ENCODE measurements at regions not wholly inside any gene's neighbourhood (a gene's known extent, or its start where the extent isn't known, plus 50 kb on each side); places are given as distances from the start of the nearest gene placed in this dataset.

GRCh38 chr17:77865716-77866115, 92.8 kb upstream of the TNRC6C start:
- Histone ChIP-seq H3K9me3 (ENCODE audit: low read length) (no peaks in the 10 kb centered on the region), H3K27me3 (ENCODE audit: insufficient read depth, low read length) (peaks cover 9% of the 10 kb centered on the region), H3K4me1 (ENCODE audit: insufficient read depth, low read length) (no peaks in the 10 kb centered on the region), H2AFZ (ENCODE audit: low read depth, low read length) (no peak overlapping the region), H3K4me3 (ENCODE audit: low read length) (no peak overlapping the region), H3K36me3 (ENCODE audit: insufficient read depth, low read length) (no peaks in the 10 kb centered on the region)

GRCh38 chr17:77867308-77867781, 91.2 kb upstream of the TNRC6C start:
- Histone ChIP-seq H3K4me1 (ENCODE audit: insufficient read depth, low read length) (no peaks in the 10 kb centered on the region), H3K4me3 (ENCODE audit: low read length) (no peak overlapping the region), H2AFZ (ENCODE audit: low read depth, low read length) (no peak overlapping the region), H3K36me3 (ENCODE audit: insufficient read depth, low read length) (no peaks in the 10 kb centered on the region), H3K9me3 (ENCODE audit: low read length) (no peaks in the 10 kb centered on the region), H3K27me3 (ENCODE audit: insufficient read depth, low read length) (peaks cover 9% of the 10 kb centered on the region)

GRCh38 chr17:77867976-77868713, 90.4 kb upstream of the TNRC6C start:
- Histone ChIP-seq H3K4me3 (ENCODE audit: low read length) (no peak overlapping the region), H3K9me3 (ENCODE audit: low read length) (no peaks in the 10 kb centered on the region), H3K27me3 (ENCODE audit: insufficient read depth, low read length) (peaks cover 9% of the 10 kb centered on the region), H3K4me1 (ENCODE audit: insufficient read depth, low read length) (no peaks in the 10 kb centered on the region), H3K36me3 (ENCODE audit: insufficient read depth, low read length) (no peaks in the 10 kb centered on the region), H2AFZ (ENCODE audit: low read depth, low read length) (no peak overlapping the region)

GRCh38 chr17:77869041-77869599, 89.4 kb upstream of the TNRC6C start:
- H3K27me3 ChIP-seq (ENCODE audit: insufficient read depth, low read length): peaks cover 7% of the 10 kb centered on the region
- H3K4me1 ChIP-seq (ENCODE audit: insufficient read depth, low read length): no peaks in the 10 kb centered on the region
- no peaks in the 10 kb centered on the region for H3K36me3 ChIP-seq (ENCODE audit: insufficient read depth, low read length)
- H3K4me3 ChIP-seq (ENCODE audit: low read length): no peak overlapping the region
- H2AFZ ChIP-seq (ENCODE audit: low read depth, low read length): no peak overlapping the region
- H3K9me3 ChIP-seq (ENCODE audit: low read length): no peaks in the 10 kb centered on the region

DNA sequence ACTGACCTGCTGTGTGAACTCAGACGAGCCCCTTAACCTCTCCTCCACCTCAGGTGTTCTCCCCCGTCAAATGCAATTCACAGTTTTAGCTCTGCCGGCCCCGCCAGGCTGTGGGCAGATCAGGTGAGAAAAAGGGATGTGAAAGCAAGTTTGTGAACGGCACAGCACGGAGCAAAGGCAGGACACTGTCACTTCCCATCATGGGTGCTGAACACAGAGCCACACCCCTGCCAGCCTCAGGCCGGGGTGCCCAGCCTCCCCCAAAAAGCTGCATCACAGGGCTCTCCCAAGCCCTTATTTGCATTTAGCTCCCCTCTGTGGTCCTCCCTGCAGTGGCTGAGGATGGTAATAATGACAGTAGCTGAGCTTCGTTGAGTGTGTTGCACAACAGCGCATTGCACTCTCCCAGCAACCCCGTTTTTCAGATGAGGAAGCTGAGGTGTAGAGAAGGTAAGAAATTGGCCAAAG, 88.8 kb upstream of the TNRC6C start:
- no peak overlapping the region for H3K4me3 ChIP-seq (ENCODE audit: low read length)
- no peaks in the 10 kb centered on the region for H3K9me3 ChIP-seq (ENCODE audit: low read length)
- H3K36me3 ChIP-seq (ENCODE audit: insufficient read depth, low read length): no peaks in the 10 kb centered on the region
- no peaks in the 10 kb centered on the region for H3K4me1 ChIP-seq (ENCODE audit: insufficient read depth, low read length)
- no peak overlapping the region for H2AFZ ChIP-seq (ENCODE audit: low read depth, low read length)
- H3K27me3 ChIP-seq (ENCODE audit: insufficient read depth, low read length): peaks cover 4% of the 10 kb centered on the region

DNA sequence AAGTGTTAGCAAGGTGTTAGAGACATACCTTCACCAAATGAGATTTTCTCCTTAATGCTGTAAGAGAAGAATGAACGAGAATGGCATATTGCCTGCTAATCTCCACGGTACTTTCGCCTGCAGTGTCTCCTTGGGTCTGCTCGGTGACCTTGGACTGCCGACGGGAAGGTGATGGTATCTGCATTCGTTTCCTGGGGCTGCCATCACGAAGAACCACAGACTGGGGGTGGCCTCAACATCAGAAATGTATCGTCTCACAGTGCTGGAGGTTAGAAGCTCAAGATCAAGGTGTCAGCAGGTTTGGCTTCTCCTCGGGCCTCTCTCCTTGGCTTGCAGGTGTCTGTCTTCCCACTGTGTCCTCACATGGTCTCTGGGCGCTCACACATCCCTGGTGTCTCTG, 86.3 kb upstream of the TNRC6C start:
- no peaks in the 10 kb centered on the region for H3K9me3 ChIP-seq (ENCODE audit: low read length)
- H3K27me3 ChIP-seq (ENCODE audit: insufficient read depth, low read length): peaks cover 8% of the 10 kb centered on the region
- H2AFZ ChIP-seq (ENCODE audit: low read depth, low read length): no peak overlapping the region
- no peaks in the 10 kb centered on the region for H3K4me1 ChIP-seq (ENCODE audit: insufficient read depth, low read length)
- H3K36me3 ChIP-seq (ENCODE audit: insufficient read depth, low read length): no peaks in the 10 kb centered on the region
- H3K4me3 ChIP-seq (ENCODE audit: low read length): no peak overlapping the region

DNA sequence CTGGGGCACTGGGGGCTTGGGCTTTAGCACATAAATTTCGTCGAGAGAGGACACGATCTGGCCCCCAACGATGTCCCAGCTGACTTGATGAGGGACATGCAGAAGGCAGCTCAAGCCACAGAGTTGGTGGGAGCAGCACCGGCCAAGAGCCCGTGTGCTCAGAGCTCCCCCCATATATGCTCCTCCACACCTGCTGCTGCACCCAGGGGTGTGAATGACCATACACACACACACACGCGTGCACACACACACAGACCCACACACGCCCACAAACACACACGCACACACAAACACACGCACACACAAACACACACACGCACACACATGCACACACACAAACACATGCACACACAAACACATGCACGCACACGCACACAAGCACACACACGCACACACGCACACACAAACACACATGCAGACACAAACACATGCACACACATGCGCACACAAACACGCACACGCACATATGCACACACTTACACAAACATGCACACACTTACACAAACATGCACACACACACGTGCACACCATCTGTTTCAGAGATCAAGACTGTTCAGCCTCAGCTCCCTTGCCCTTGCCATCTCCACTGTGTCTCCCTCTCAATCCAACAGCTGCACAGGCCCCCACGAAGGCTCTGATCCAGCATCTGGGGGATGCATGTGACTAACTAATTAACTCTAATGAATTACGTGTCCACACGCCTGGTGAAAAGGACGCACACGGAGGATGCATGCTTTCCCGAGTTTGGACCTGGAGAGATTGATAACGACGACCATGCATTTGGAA, 85.6 kb upstream of the TNRC6C start:
- Histone ChIP-seq H3K36me3 (ENCODE audit: insufficient read depth, low read length) (no peaks in the 10 kb centered on the region), H2AFZ (ENCODE audit: low read depth, low read length) (no peak overlapping the region), H3K4me3 (ENCODE audit: low read length) (no peak overlapping the region), H3K9me3 (ENCODE audit: low read length) (no peaks in the 10 kb centered on the region), H3K27me3 (ENCODE audit: insufficient read depth, low read length) (peaks cover 8% of the 10 kb centered on the region), H3K4me1 (ENCODE audit: insufficient read depth, low read length) (no peaks in the 10 kb centered on the region)

- Histone ChIP-seq H3K9me3 (ENCODE audit: low read length) (no peaks in the 10 kb centered on the region), H3K27me3 (ENCODE audit: insufficient read depth, low read length) (peaks cover 8% of the 10 kb centered on the region), H3K4me3 (ENCODE audit: low read length) (no peak overlapping the region), H3K36me3 (ENCODE audit: insufficient read depth, low read length) (no peaks in the 10 kb centered on the region), H2AFZ (ENCODE audit: low read depth, low read length) (no peak overlapping the region), H3K4me1 (ENCODE audit: insufficient read depth, low read length) (no peaks in the 10 kb centered on the region)
Measured at GRCh38 chr17:77873500-77874302, 84.8 kb upstream of the TNRC6C start.

GRCh38 chr17:77874303-77875050, 84.0 kb upstream of the TNRC6C start:
- Histone ChIP-seq H3K9me3 (ENCODE audit: low read length) (no peaks in the 10 kb centered on the region), H3K27me3 (ENCODE audit: insufficient read depth, low read length) (peaks cover 8% of the 10 kb centered on the region), H3K4me3 (ENCODE audit: low read length) (no peak overlapping the region), H3K4me1 (ENCODE audit: insufficient read depth, low read length) (no peaks in the 10 kb centered on the region), H2AFZ (ENCODE audit: low read depth, low read length) (no peak overlapping the region), H3K36me3 (ENCODE audit: insufficient read depth, low read length) (no peaks in the 10 kb centered on the region)

DNA sequence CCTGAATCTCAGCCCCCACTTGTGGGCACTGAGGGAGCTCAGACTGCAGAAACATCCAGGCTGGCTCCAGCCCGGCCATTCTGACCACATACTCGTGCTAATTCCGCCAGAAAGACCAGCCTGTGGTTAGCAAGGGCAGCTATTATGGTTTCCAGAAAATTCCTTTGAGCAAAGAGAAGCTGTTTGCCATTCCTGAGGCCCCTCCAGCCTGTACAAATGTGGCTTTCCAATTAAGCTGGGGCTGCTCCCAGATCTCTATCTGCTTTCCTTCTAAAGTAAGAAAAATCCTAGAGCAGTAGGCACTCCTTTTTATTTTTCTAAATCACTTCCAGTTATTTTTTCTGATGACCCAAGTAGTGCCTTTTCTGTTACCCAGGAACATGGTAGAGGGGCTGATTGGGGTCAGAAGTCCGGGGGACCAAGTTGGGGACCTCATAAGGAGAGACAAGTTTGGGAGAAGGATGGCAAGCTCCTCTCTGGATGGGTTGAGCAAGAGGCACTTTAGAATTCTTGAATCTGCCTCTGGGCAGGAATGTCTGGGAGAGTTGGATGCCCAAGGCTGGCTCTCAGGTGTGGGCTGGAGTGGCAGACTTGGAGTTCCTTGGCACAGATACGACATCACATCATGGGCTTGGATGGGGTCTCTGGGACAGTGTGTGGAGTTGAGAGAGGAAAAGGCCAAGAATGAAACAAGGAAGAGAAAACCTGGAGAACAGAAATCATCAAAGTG, 83.3 kb upstream of the TNRC6C start:
- Histone ChIP-seq H3K9me3 (ENCODE audit: low read length) (no peaks in the 10 kb centered on the region), H2AFZ (ENCODE audit: low read depth, low read length) (no peak overlapping the region), H3K4me1 (ENCODE audit: insufficient read depth, low read length) (no peaks in the 10 kb centered on the region), H3K4me3 (ENCODE audit: low read length) (no peak overlapping the region), H3K36me3 (ENCODE audit: insufficient read depth, low read length) (no peaks in the 10 kb centered on the region), H3K27me3 (ENCODE audit: insufficient read depth, low read length) (peaks cover 5% of the 10 kb centered on the region)

- H2AFZ ChIP-seq (ENCODE audit: low read depth, low read length): no peak overlapping the region
Measured at GRCh38 chr17:77875881-77876509, 82.5 kb upstream of the TNRC6C start.

More at GRCh38 chr17:77875881-77876509, 82.5 kb upstream of the TNRC6C start:
- no peak overlapping the region for H3K4me3 ChIP-seq (ENCODE audit: low read length)
- H3K9me3 ChIP-seq (ENCODE audit: low read length): no peaks in the 10 kb centered on the region
- H3K27me3 ChIP-seq (ENCODE audit: insufficient read depth, low read length): peaks cover 5% of the 10 kb centered on the region
- H3K36me3 ChIP-seq (ENCODE audit: insufficient read depth, low read length): no peaks in the 10 kb centered on the region
- H3K4me1 ChIP-seq (ENCODE audit: insufficient read depth, low read length): no peaks in the 10 kb centered on the region

Data from neuron (in vitro differentiated cells).